ENCODE measurements at regions not wholly inside any gene's neighbourhood (a gene's known extent, or its start where the extent isn't known, plus 50 kb on each side); places are given as distances from the start of the nearest gene placed in this dataset.
"Not testable (repeated sequence)": the region's sequence is repeated elsewhere in the genome, so short reads cannot be mapped to it uniquely, and the experiment has no call there.

GRCh38 chr11:109668973-109669634 lies 247.1 kb downstream of the C11orf87 start:
- DNase-seq (no peak), ATAC-seq (ENCODE audit: low read depth) (no peak)
- Mint-ChIP-seq H3K4me1 (no peaks in the 10 kb centered on the region), H3K9me3 (no peaks in the 10 kb centered on the region), H3K27ac (no peak overlapping the region), H3K4me3 (no peak overlapping the region), H3K36me3 (ENCODE audit: low read depth) (no peaks in the 10 kb centered on the region), H3K27me3 (no peaks in the 10 kb centered on the region)
- no peak for TF ChIP-seq CTCF (IDR thresholded peaks at IDR 0.05)
- CTCF ChIA-PET, result no interaction called here
- intact Hi-C loops (cut with micrococcal nuclease), result no loop called here
- POLR2A ChIA-PET, result no interaction called here

DNA sequence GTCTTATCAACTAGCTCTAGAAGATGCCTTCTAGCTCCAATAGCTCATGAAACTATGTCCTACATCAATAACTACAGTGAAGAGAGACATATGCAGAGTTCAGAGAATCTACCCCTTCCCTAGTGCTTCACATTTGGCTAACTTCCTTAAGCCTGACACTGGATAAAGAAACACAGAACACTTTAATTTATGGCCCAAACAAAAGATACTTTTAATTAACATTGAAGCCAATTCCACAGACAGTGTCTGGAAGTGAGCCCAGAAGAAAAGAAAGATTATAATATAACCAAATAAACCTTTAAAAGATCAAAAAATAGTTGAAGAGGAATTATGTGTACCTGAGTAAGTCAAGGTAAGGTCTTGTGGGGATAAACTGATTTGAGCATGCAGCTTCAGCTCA lies 255.2 kb downstream of the C11orf87 start:
- no peak for ATAC-seq (ENCODE audit: low read depth)
- H3K4me1 Mint-ChIP-seq, result no peaks in the 10 kb centered on the region
- no peaks in the 10 kb centered on the region for H3K27me3 Mint-ChIP-seq
- H3K4me3 Mint-ChIP-seq, result no peak overlapping the region
- intact Hi-C loops (cut with micrococcal nuclease), result no loop called here
- TF ChIP-seq CTCF (IDR thresholded peaks at IDR 0.05), result no peak
- CTCF ChIA-PET, result no interaction called here
- POLR2A ChIA-PET, result no interaction called here
- H3K9me3 Mint-ChIP-seq, result no peaks in the 10 kb centered on the region
- no peaks in the 10 kb centered on the region for H3K36me3 Mint-ChIP-seq (ENCODE audit: low read depth)
- no peak for DNase-seq
- H3K27ac Mint-ChIP-seq, result no peak overlapping the region

DNA sequence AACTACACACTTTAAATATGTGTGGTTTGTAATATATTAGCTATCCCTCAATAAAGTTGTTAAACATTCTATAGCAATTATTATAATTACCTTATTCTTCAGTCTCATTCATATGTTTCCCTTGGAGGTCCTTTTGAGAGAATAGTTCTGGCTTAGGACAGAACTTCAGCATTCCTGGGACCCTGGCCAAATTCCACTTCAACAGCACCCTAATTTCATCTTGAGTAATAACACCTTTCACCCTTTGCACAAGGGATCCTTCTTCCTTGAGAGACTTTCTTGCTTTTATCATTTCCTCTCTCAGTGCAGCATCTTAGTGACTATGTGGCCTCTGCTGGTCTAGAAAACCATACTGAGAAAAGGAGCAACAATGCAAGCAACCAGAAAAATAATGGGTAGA lies 255.9 kb downstream of the C11orf87 start:
- no peaks in the 10 kb centered on the region for H3K27me3 Mint-ChIP-seq
- H3K27ac Mint-ChIP-seq, result no peak overlapping the region
- no peaks in the 10 kb centered on the region for H3K9me3 Mint-ChIP-seq
- POLR2A ChIA-PET, result no interaction called here
- no peaks in the 10 kb centered on the region for H3K4me1 Mint-ChIP-seq
- CTCF ChIA-PET, result no interaction called here
- no peaks in the 10 kb centered on the region for H3K36me3 Mint-ChIP-seq (ENCODE audit: low read depth)
- no peak overlapping the region for H3K4me3 Mint-ChIP-seq
- DNase-seq (no peak), ATAC-seq (ENCODE audit: low read depth) (no peak)
- TF ChIP-seq CTCF (IDR thresholded peaks at IDR 0.05), result no peak
- intact Hi-C loops (cut with micrococcal nuclease), result no loop called here

DNA sequence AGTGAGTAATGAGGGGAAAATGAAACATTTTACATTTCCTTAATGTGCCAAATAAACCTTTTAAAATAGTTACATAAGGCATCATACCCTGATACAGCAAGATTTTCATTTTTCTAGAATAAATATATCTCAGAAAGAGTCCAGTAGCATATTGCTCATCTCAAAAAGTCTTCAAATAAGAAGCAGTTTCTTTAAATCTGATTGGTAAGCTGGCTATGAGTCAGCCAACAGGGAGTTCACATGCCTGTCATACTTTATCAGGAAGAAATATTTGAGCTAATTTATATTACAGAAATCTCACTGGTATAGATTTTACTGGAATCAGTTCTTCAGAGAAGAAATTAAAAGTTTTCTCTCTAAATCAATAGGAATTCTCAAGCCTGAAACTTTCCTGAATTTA lies 258.1 kb downstream of the C11orf87 start:
- H3K4me3 Mint-ChIP-seq, result no peak overlapping the region
- H3K36me3 Mint-ChIP-seq (ENCODE audit: low read depth), result no peaks in the 10 kb centered on the region
- no peaks in the 10 kb centered on the region for H3K4me1 Mint-ChIP-seq
- H3K27me3 Mint-ChIP-seq, result no peaks in the 10 kb centered on the region
- ChIA-PET POLR2A (no interaction called here), CTCF (no interaction called here)
- TF ChIP-seq CTCF (IDR thresholded peaks at IDR 0.05), result no peak
- intact Hi-C loops (cut with micrococcal nuclease), result no loop called here
- H3K9me3 Mint-ChIP-seq, result no peaks in the 10 kb centered on the region
- ATAC-seq (ENCODE audit: low read depth) (no peak), DNase-seq (no peak)
- H3K27ac Mint-ChIP-seq, result no peak overlapping the region

DNA sequence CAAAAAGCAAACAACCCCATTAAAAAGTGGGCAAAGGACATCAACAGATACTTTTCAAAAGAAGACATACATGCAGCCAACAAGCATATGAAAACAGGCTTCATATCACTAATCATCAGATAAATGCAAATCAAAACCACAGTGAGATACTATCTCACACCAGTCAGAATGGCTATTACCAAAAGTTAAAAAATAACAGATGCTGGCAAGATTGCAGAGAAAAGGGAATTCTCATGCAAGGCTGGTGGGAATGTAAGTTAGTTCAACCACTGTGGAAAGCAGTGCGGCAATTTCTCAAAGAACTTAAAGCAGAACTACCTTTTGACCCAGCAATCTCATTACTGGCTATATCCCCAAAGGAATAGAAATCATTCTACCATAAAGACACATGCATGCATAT lies 260.8 kb downstream of the C11orf87 start:
- intact Hi-C loops (cut with micrococcal nuclease); H3K4me3 Mint-ChIP-seq; POLR2A ChIA-PET; CTCF ChIA-PET; H3K27me3 Mint-ChIP-seq; ATAC-seq (ENCODE audit: low read depth); H3K36me3 Mint-ChIP-seq (ENCODE audit: low read depth); H3K4me1 Mint-ChIP-seq; H3K27ac Mint-ChIP-seq; H3K9me3 Mint-ChIP-seq; DNase-seq: not testable (repeated sequence)

- ChIA-PET POLR2A (no interaction called here), CTCF (interaction anchor here (1.1 kb wide), 1 partner anchor 998 kb away, joined by 3 read pairs; no protein-coding TSS in a partner anchor)
- DNase-seq, result no peak
- no peak for TF ChIP-seq CTCF (IDR thresholded peaks at IDR 0.05)
- Mint-ChIP-seq H3K9me3 (peaks cover 7% of the 10 kb centered on the region), H3K4me3 (no peak overlapping the region), H3K27ac (no peak overlapping the region), H3K36me3 (ENCODE audit: low read depth) (no peaks in the 10 kb centered on the region), H3K27me3 (peaks cover 2% of the 10 kb centered on the region), H3K4me1 (no peaks in the 10 kb centered on the region)
- intact Hi-C loops (cut with micrococcal nuclease), result no loop called here
- ATAC-seq (ENCODE audit: low read depth), result no peak
Measured at GRCh38 chr11:109695696-109696095, 273.7 kb downstream of the C11orf87 start.
